HCEC 1CT (cell line): ENCODE measurements at regions not wholly inside any gene's neighbourhood (a gene's known extent, or its start where the extent isn't known, plus 50 kb on each side); places are given as distances from the start of the nearest gene placed in this dataset.

Experiments used
- DNase-seq: peaks from one replicate; pipeline ENCODE4 v3.0.0-alpha.2; 2017

- no peak for DNase-seq
These were observed 599.9 kb upstream of the NXPH2 start for GRCh38 chr2:139380051-139380450.

- DNase-seq: no peak
These were observed 598.2 kb upstream of the NXPH2 start for GRCh38 chr2:139378373-139378772.

- DNase-seq: no peak
These were observed 594.2 kb upstream of the NXPH2 start for GRCh38 chr2:139374296-139374850.

- no peak for DNase-seq
These were observed 589.5 kb upstream of the NXPH2 start for GRCh38 chr2:139369423-139370409.

- no peak for DNase-seq
These were observed 587.2 kb upstream of the NXPH2 start for GRCh38 chr2:139367416-139367815.

- DNase-seq: no peak
These were observed 586.5 kb upstream of the NXPH2 start for GRCh38 chr2:139366681-139367080.

GRCh38 chr2:139365189-139365588 lies 585.0 kb upstream of the NXPH2 start:
- DNase-seq: no peak

GRCh38 chr2:139360654-139361053 lies 580.5 kb upstream of the NXPH2 start:
- no peak for DNase-seq

- DNase-seq: no peak
These were observed 579.6 kb upstream of the NXPH2 start for GRCh38 chr2:139359818-139360217.

- DNase-seq: no peak
These were observed 577.8 kb upstream of the NXPH2 start for GRCh38 chr2:139357972-139358371.

GRCh38 chr2:139354518-139354917 lies 574.3 kb upstream of the NXPH2 start:
- no peak for DNase-seq

GRCh38 chr2:139353874-139354273 lies 573.7 kb upstream of the NXPH2 start:
- DNase-seq: no peak

GRCh38 chr2:139317259-139317658 lies 537.1 kb upstream of the NXPH2 start:
- no peak for DNase-seq

- DNase-seq: no peak
These were observed 533.9 kb upstream of the NXPH2 start for GRCh38 chr2:139314059-139314458.

- DNase-seq: no peak
These were observed 516.6 kb upstream of the NXPH2 start for GRCh38 chr2:139296672-139297209.

- DNase-seq: no peak
These were observed 513.9 kb upstream of the NXPH2 start for GRCh38 chr2:139293992-139294548.

GRCh38 chr2:139281124-139281523 lies 500.9 kb upstream of the NXPH2 start:
- DNase-seq: no peak

- DNase-seq: no peak
These were observed 491.7 kb upstream of the NXPH2 start for GRCh38 chr2:139271879-139272278.

- no peak for DNase-seq
These were observed 491.0 kb upstream of the NXPH2 start for GRCh38 chr2:139271149-139271548.

GRCh38 chr2:139260052-139260430 lies 479.9 kb upstream of the NXPH2 start:
- no peak for DNase-seq

GRCh38 chr2:139259422-139260051 lies 479.3 kb upstream of the NXPH2 start:
- no peak for DNase-seq

GRCh38 chr2:139241286-139241685 lies 461.1 kb upstream of the NXPH2 start:
- no peak for DNase-seq

- DNase-seq: no peak
These were observed 456.8 kb upstream of the NXPH2 start for GRCh38 chr2:139237023-139237422.
